BE2C (cell line): ENCODE measurements at regions not wholly inside any gene's neighbourhood (a gene's known extent, or its start where the extent isn't known, plus 50 kb on each side); places are given as distances from the start of the nearest gene placed in this dataset.
"Not testable (repeated sequence)": the region's sequence is repeated elsewhere in the genome, so short reads cannot be mapped to it uniquely, and the experiment has no call there.

Experiments
- DNase-seq: peaks from one replicate; pipeline ENCODE4 v3.0.0-alpha.2; 2020
- H3K27me3 ChIP-seq: fragments of 250-450 bp; sonication (Bioruptor Pico); 2 replicates; pipeline ENCODE4 v1.5.1; 2020; ENCODE audit warnings: mild to moderate bottlenecking
- H3K36me3 ChIP-seq: fragments of 250-450 bp; sonication (Bioruptor Pico); 2 replicates; pipeline ENCODE4 v1.5.1; 2020; ENCODE audit warnings: mild to moderate bottlenecking
- H3K4me1 ChIP-seq: fragments of 250-450 bp; sonication (Bioruptor Pico); 2 replicates; pipeline ENCODE4 v1.5.1; 2020
- H3K4me3 ChIP-seq: 2 replicates; pipeline ENCODE4 v1.5.1; 2011; ENCODE audit warnings: low read depth, low read length
- H3K9me3 ChIP-seq: fragments of 250-450 bp; sonication (Bioruptor Pico); 2 replicates; pipeline ENCODE4 v1.5.1; 2020
- CTCF ChIP-seq: IDR thresholded peaks from 2 replicates; pipeline ENCODE4 v1.5.1; 2012; ENCODE audit warnings: mild to moderate bottlenecking, low read depth, low read length

GRCh38 chr4:18180122-18180521 lies 158.6 kb upstream of the LCORL start:
- H3K4me1 ChIP-seq: no peaks in the 10 kb centered on the region
- no peaks in the 10 kb centered on the region for H3K36me3 ChIP-seq
- no peak for DNase-seq
- H3K27me3 ChIP-seq: peaks cover 7% of the 10 kb centered on the region; the same call in 1 of the 2 replicates
- no peak for TF ChIP-seq CTCF
- no peak overlapping the region for H3K4me3 ChIP-seq
- H3K9me3 ChIP-seq: no peaks in the 10 kb centered on the region

GRCh38 chr4:18171896-18172295 lies 150.3 kb upstream of the LCORL start:
- no peak for TF ChIP-seq CTCF
- H3K36me3 ChIP-seq: no peaks in the 10 kb centered on the region

DNA sequence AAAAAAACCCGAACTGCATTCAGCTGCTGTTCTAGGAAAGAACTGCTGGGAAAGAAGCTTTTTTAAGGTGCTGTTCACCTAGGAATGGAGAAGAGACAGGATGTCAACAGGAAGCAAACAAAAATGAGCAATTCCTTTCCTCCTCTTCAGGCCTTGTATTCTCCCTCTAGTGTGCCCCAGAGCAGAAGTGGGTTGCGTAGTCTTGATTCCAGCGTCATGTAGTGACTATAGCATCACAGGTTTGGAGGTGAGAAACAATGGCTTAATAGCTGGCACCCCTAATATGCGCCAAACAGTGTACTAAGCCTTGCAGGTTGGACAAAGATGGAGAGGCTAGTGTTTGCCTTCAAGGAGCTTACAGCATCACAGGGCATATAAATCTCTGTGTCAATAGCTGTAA lies 146.3 kb upstream of the LCORL start:
- DNase-seq: no peak
- TF ChIP-seq CTCF: no peak
- no peaks in the 10 kb centered on the region for H3K36me3 ChIP-seq

More at GRCh38 chr4:18171896-18172295, 150.3 kb upstream of the LCORL start:
- no peaks in the 10 kb centered on the region for H3K9me3 ChIP-seq
- DNase-seq: no peak
- no peaks in the 10 kb centered on the region for H3K4me1 ChIP-seq
- H3K4me3 ChIP-seq: no peak overlapping the region
- H3K27me3 ChIP-seq: no peaks in the 10 kb centered on the region

GRCh38 chr4:18166925-18167324 lies 145.4 kb upstream of the LCORL start:
- H3K4me1 ChIP-seq: no peaks in the 10 kb centered on the region
- no peaks in the 10 kb centered on the region for H3K9me3 ChIP-seq
- no peak overlapping the region for H3K4me3 ChIP-seq
- H3K27me3 ChIP-seq: no peaks in the 10 kb centered on the region
- no peak for TF ChIP-seq CTCF
- no peak for DNase-seq
- H3K36me3 ChIP-seq: no peaks in the 10 kb centered on the region

More for the DNA sequence above, 146.3 kb upstream of the LCORL start:
- Histone ChIP-seq H3K27me3 (no peaks in the 10 kb centered on the region), H3K4me3 (no peak overlapping the region), H3K9me3 (no peaks in the 10 kb centered on the region), H3K4me1 (no peaks in the 10 kb centered on the region)

GRCh38 chr4:18162453-18162852 lies 140.9 kb upstream of the LCORL start:
- H3K9me3 ChIP-seq: no peaks in the 10 kb centered on the region
- TF ChIP-seq CTCF: no peak
- no peak overlapping the region for H3K4me3 ChIP-seq
- no peaks in the 10 kb centered on the region for H3K27me3 ChIP-seq
- H3K36me3 ChIP-seq: no peaks in the 10 kb centered on the region
- no peak for DNase-seq
- no peaks in the 10 kb centered on the region for H3K4me1 ChIP-seq

DNA sequence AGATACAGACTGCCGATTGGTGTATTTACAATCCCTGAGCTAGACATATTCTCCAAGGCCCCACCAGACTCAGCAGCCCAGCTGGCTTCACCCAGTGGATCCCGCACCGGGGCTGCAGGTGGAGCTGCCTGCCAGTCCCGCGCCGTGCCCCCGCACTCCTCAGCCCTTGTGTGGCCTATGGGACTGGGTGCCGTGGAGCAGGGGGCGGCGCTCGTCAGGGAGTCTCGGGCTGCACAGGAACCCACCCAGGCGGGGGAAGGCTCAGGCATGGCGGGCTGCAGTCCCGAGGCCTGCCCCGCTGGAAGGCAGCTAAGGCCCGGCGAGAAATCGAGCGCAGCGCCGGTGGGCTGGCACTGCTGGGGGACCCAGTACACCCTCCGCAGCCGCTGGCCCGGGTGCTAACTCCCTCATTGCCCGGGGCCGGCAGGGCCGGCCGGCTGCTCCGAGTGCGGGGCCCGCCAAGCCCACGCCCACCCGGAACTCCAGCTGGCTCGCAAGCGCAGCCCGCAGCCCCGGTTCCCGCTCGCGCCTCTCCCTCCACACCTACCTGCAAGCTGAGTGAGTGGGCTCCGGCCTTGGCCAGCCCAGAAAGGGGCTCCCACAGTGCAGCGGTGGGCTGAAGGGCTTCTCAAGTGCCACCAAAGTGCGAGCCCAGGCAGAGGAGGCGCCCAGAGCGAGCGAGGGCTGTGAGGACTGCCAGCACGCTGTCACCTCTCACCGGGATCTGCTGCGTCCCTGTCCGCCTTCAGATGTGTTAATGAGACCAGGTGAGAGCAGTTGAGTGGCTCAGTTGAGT lies 137.8 kb upstream of the LCORL start:
- not testable (repeated sequence) for H3K27me3 ChIP-seq, H3K9me3 ChIP-seq, H3K36me3 ChIP-seq, H3K4me3 ChIP-seq, H3K4me1 ChIP-seq, DNase-seq
